ENCODE measurements at regions not wholly inside any gene's neighbourhood (a gene's known extent, or its start where the extent isn't known, plus 50 kb on each side); places are given as distances from the start of the nearest gene placed in this dataset.

GRCh38 chr18:75874401-75875089, 447.0 kb upstream of the SMIM21 start:
- no peak overlapping the region for H3K4me3 ChIP-seq (ENCODE audit: low read length)
- TF ChIP-seq CTCF (conservative IDR thresholded peaks at IDR 0.05; ENCODE audit: low read depth, low read length), result no peak
- no peak for DNase-seq (ENCODE audit: low read depth)

- no peak overlapping the region for H3K4me3 ChIP-seq (ENCODE audit: low read length)
- DNase-seq (ENCODE audit: low read depth), result no peak
- TF ChIP-seq CTCF (conservative IDR thresholded peaks at IDR 0.05; ENCODE audit: low read depth, low read length), result no peak
Measured at GRCh38 chr18:75871596-75871995, 444.1 kb upstream of the SMIM21 start.

GRCh38 chr18:75869162-75869561, 441.7 kb upstream of the SMIM21 start:
- no peak for TF ChIP-seq CTCF (conservative IDR thresholded peaks at IDR 0.05; ENCODE audit: low read depth, low read length)
- no peak overlapping the region for H3K4me3 ChIP-seq (ENCODE audit: low read length)
- no peak for DNase-seq (ENCODE audit: low read depth)

GRCh38 chr18:75868031-75868430, 440.5 kb upstream of the SMIM21 start:
- no peak overlapping the region for H3K4me3 ChIP-seq (ENCODE audit: low read length)
- no peak for DNase-seq (ENCODE audit: low read depth)
- TF ChIP-seq CTCF (conservative IDR thresholded peaks at IDR 0.05; ENCODE audit: low read depth, low read length), result no peak

- TF ChIP-seq CTCF (conservative IDR thresholded peaks at IDR 0.05; ENCODE audit: low read depth, low read length), result no peak
- DNase-seq (ENCODE audit: low read depth), result no peak
- H3K4me3 ChIP-seq (ENCODE audit: low read length), result no peak overlapping the region
Measured at GRCh38 chr18:75865639-75866038, 438.1 kb upstream of the SMIM21 start.

GRCh38 chr18:75864816-75865215, 437.3 kb upstream of the SMIM21 start:
- TF ChIP-seq CTCF (conservative IDR thresholded peaks at IDR 0.05; ENCODE audit: low read depth, low read length), result no peak
- H3K4me3 ChIP-seq (ENCODE audit: low read length), result no peak overlapping the region
- DNase-seq (ENCODE audit: low read depth), result no peak

- DNase-seq (ENCODE audit: low read depth), result no peak
- no peak overlapping the region for H3K4me3 ChIP-seq (ENCODE audit: low read length)
- TF ChIP-seq CTCF (conservative IDR thresholded peaks at IDR 0.05; ENCODE audit: low read depth, low read length), result no peak
Measured at GRCh38 chr18:75863696-75864095, 436.2 kb upstream of the SMIM21 start.

Measured in retinal pigment epithelial cell (primary cell).